Smooth muscle cell (in vitro differentiated cells): ENCODE measurements at regions not wholly inside any gene's neighbourhood (a gene's known extent, or its start where the extent isn't known, plus 50 kb on each side); places are given as distances from the start of the nearest gene placed in this dataset.

Experiments
- DNase-seq: peaks from one replicate; lab custom pipeline; 2025; ENCODE audit not compliant: unreplicated experiment; lab: John Stamatoyannopoulos, UW
- H2AFZ ChIP-seq: fragments of 200-600 bp; sonication (generic); 2 replicates; pipeline ENCODE4 v1.6.0; 2016; ENCODE audit warnings: antibody characterized with exemption, low read depth, mild to moderate bottlenecking
- H3F3A ChIP-seq: fragments of 200-600 bp; sonication (generic); 2 replicates; pipeline ENCODE4 v1.6.0; 2017; ENCODE audit warnings: antibody characterized with exemption, low read depth
- H3K27ac ChIP-seq: fragments of 200-600 bp; sonication (generic); 2 replicates; pipeline ENCODE4 v1.5.1; 2016; ENCODE audit warnings: low read depth, mild to moderate bottlenecking
- H3K27me3 ChIP-seq: fragments of 200-600 bp; sonication (generic); 2 replicates; pipeline ENCODE4 v1.6.1; 2016; ENCODE audit warnings: low read depth, mild to moderate bottlenecking
- H3K36me3 ChIP-seq: fragments of 200-600 bp; sonication (generic); 2 replicates; pipeline ENCODE4 v1.5.1; 2016; ENCODE audit warnings: low read depth
- H3K4me1 ChIP-seq: fragments of 200-600 bp; sonication (generic); 2 replicates; pipeline ENCODE4 v1.5.1; 2016; ENCODE audit warnings: low read depth
- H3K4me2 ChIP-seq: fragments of 200-600 bp; sonication (generic); 2 replicates; pipeline ENCODE4 v1.6.0; 2016; ENCODE audit warnings: mild to moderate bottlenecking
- H3K4me3 ChIP-seq: fragments of 200-600 bp; sonication (generic); 2 replicates; pipeline ENCODE4 v1.5.1; 2016; ENCODE audit warnings: mild to moderate bottlenecking
- H3K79me2 ChIP-seq: fragments of 200-600 bp; sonication (generic); 2 replicates; pipeline ENCODE4 v1.6.0; 2016; ENCODE audit warnings: low read depth, mild to moderate bottlenecking
- H3K9ac ChIP-seq: fragments of 200-600 bp; sonication (generic); 2 replicates; pipeline ENCODE4 v1.6.0; 2016; ENCODE audit warnings: low read depth
- H3K9me3 ChIP-seq: fragments of 200-600 bp; sonication (generic); replicated peaks from 2 replicates; pipeline ENCODE4 v1.5.1; 2016; ENCODE audit warnings: low read depth
- H4K20me1 ChIP-seq: fragments of 200-600 bp; sonication (generic); 2 replicates; pipeline ENCODE4 v1.6.0; 2016; ENCODE audit warnings: low read depth
- CTCF ChIP-seq: fragments of 200-600 bp; sonication (generic); IDR thresholded peaks from 2 replicates; pipeline ENCODE4 v1.5.1; 2017; ENCODE audit warnings: borderline replicate concordance, mild to moderate bottlenecking, antibody characterized with exemption; ENCODE audit not compliant: insufficient read depth, poor library complexity, severe bottlenecking
- WGBS: methylation state at CpG from one replicate; pipeline ENCODE4 v1.1.7; 2016; ENCODE audit warnings: low lambda C conversion rate; 5-methylcytosine and 5-hydroxymethylcytosine counted together

DNA sequence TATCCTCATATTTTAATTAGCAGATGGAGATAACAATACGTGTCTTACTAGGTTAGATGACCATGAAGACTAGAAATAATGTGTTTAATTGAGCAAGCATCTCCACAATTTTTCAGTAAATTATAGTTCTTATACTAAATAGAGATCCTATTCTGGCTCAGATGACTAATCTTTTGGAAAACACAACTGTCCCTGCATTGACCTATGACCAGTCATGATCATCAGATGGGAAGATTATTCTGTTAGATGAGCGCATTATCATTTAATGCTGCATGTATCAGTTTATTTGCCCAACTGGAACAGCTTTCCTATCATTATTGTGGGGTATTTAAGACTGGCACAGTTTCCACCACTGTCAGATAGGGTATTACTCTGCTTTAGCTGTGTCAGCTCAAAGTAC is 185.5 kb downstream of the MOXD1 start:
- no peaks in the 10 kb centered on the region for H3K36me3 ChIP-seq
- H4K20me1 ChIP-seq: no peaks in the 10 kb centered on the region
- DNase-seq: no peak
- H3K79me2 ChIP-seq: no peaks in the 10 kb centered on the region
- 95% methylated on average over 2 of the region's 2 CpGs for WGBS
- no peaks in the 10 kb centered on the region for H3F3A ChIP-seq
- H3K9me3 ChIP-seq: no peaks in the 10 kb centered on the region
- H3K4me2 ChIP-seq: no peak overlapping the region
- no peak overlapping the region for H2AFZ ChIP-seq
- no peak overlapping the region for H3K9ac ChIP-seq
- H3K27ac ChIP-seq: no peak overlapping the region
- H3K27me3 ChIP-seq: no peaks in the 10 kb centered on the region
- H3K4me3 ChIP-seq: no peak overlapping the region
- H3K4me1 ChIP-seq: no peaks in the 10 kb centered on the region
- TF ChIP-seq CTCF: no peak

DNA sequence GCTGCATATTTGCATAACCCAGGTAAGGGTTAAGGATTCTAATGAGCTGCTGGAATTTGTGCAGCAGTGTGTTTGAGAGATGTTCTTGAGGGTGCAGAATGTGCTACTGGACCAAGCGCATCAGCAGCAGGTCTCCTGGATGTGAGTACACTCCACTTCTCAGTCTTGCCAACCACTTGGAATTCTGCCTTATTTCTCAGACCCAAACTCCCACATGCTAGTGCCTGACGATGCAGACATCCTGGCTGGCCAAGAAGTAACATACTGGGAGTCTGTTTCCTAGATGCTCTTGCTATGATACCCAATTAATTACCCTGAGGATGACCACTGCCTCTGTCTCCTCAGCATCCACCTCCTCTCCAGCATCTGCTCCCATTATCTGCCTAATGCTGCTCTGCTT is 186.6 kb downstream of the MOXD1 start:
- H3K9me3 ChIP-seq: no peaks in the 10 kb centered on the region
- no peaks in the 10 kb centered on the region for H3F3A ChIP-seq
- no peaks in the 10 kb centered on the region for H3K4me1 ChIP-seq
- no peak overlapping the region for H3K9ac ChIP-seq
- H3K36me3 ChIP-seq: no peaks in the 10 kb centered on the region
- H3K27me3 ChIP-seq: no peaks in the 10 kb centered on the region
- no peak for DNase-seq
- H3K4me3 ChIP-seq: no peak overlapping the region
- no peaks in the 10 kb centered on the region for H3K79me2 ChIP-seq
- TF ChIP-seq CTCF: no peak
- H3K4me2 ChIP-seq: no peak overlapping the region
- 84% methylated on average over 2 of the region's 2 CpGs for WGBS
- H4K20me1 ChIP-seq: no peaks in the 10 kb centered on the region
- H2AFZ ChIP-seq: no peak overlapping the region
- H3K27ac ChIP-seq: no peak overlapping the region

GRCh38 chr6:132213732-132214131 is 187.5 kb downstream of the MOXD1 start:
- H4K20me1 ChIP-seq: no peaks in the 10 kb centered on the region
- no peaks in the 10 kb centered on the region for H3K36me3 ChIP-seq
- H3K4me2 ChIP-seq: no peak overlapping the region
- TF ChIP-seq CTCF: no peak
- no peak overlapping the region for H3K9ac ChIP-seq
- H3K9me3 ChIP-seq: no peaks in the 10 kb centered on the region
- 94% methylated on average over 4 of the region's 4 CpGs for WGBS
- H3K27me3 ChIP-seq: no peaks in the 10 kb centered on the region
- H3K4me3 ChIP-seq: no peak overlapping the region
- no peak for DNase-seq
- H3K27ac ChIP-seq: no peak overlapping the region
- no peaks in the 10 kb centered on the region for H3F3A ChIP-seq
- no peaks in the 10 kb centered on the region for H3K79me2 ChIP-seq
- H3K4me1 ChIP-seq: no peaks in the 10 kb centered on the region
- no peak overlapping the region for H2AFZ ChIP-seq

DNA sequence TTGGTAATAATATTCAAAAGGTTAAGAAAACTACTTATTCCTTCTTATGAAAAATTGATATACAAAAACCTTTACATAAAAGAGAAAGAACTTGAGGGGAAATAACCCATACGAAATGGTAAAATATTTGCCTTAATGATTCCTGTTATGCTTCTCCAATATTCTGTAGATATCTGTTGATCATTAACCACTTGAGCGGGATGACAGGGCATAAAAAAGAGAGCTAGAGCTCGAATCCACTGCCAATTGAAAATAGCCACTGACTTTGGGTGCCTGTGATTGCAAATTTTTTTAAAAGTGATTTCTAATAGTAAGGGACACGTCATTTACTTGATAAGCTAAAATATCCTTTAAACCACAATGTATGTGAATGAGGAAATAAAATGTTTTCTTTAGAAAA is 188.1 kb downstream of the MOXD1 start:
- no peak for TF ChIP-seq CTCF
- Histone ChIP-seq H3K9ac (no peak overlapping the region), H3K4me1 (no peaks in the 10 kb centered on the region), H3K36me3 (no peaks in the 10 kb centered on the region), H4K20me1 (no peaks in the 10 kb centered on the region), H2AFZ (no peak overlapping the region), H3K79me2 (no peaks in the 10 kb centered on the region), H3K27me3 (no peaks in the 10 kb centered on the region), H3K9me3 (no peaks in the 10 kb centered on the region), H3K4me3 (no peak overlapping the region), H3F3A (no peaks in the 10 kb centered on the region), H3K4me2 (no peak overlapping the region), H3K27ac (no peak overlapping the region)
- WGBS: 77% methylated on average over 4 of the region's 4 CpGs
- DNase-seq: no peak
